ENCODE measurements at regions not wholly inside any gene's neighbourhood (a gene's known extent, or its start where the extent isn't known, plus 50 kb on each side); places are given as distances from the start of the nearest gene placed in this dataset.
A peak's percentile ranks its signal among the peaks of the same experiment; 100 is the strongest.

- DNase-seq, result no peak
Measured at GRCh38 chr21:35635261-35635660, 425.1 kb downstream of the SETD4 start.

- no peak for DNase-seq
Measured at GRCh38 chr21:35633501-35633900, 426.8 kb downstream of the SETD4 start.

- DNase-seq, result no peak
Measured at GRCh38 chr21:35632711-35633110, 427.6 kb downstream of the SETD4 start.

- DNase-seq, result no peak
Measured at GRCh38 chr21:35628316-35628715, 432.0 kb downstream of the SETD4 start.

GRCh38 chr21:35627462-35627861 lies 432.9 kb downstream of the SETD4 start:
- no peak for DNase-seq

- DNase-seq, result no peak
Measured at GRCh38 chr21:35625576-35625975, 434.8 kb downstream of the SETD4 start.

- DNase-seq, result no peak
Measured at GRCh38 chr21:35624901-35625300, 435.4 kb downstream of the SETD4 start.

- no peak for DNase-seq
Measured at GRCh38 chr21:35622612-35623011, 437.7 kb downstream of the SETD4 start.

GRCh38 chr21:35619184-35619583 lies 441.1 kb downstream of the SETD4 start:
- DNase-seq, result no peak

- no peak for DNase-seq
Measured at GRCh38 chr21:35617491-35617890, 442.8 kb downstream of the SETD4 start.

- peak; percentile 33 to 55 for DNase-seq
Measured at GRCh38 chr21:35616090-35616489, 444.2 kb downstream of the SETD4 start.

- peak; percentile 22 to 44 for DNase-seq
Measured at GRCh38 chr21:35615325-35615724, 445.0 kb downstream of the SETD4 start.

GRCh38 chr21:35614396-35614921 lies 445.9 kb downstream of the SETD4 start:
- DNase-seq, result no peak

GRCh38 chr21:35611708-35612132 lies 448.6 kb downstream of the SETD4 start:
- DNase-seq, result no peak

GRCh38 chr21:35609263-35609662 lies 451.1 kb downstream of the SETD4 start:
- DNase-seq, result no peak

GRCh38 chr21:35607406-35607805 lies 452.9 kb downstream of the SETD4 start:
- no peak for DNase-seq

- DNase-seq, result no peak
Measured at GRCh38 chr21:35606578-35606977, 453.7 kb downstream of the SETD4 start.

- DNase-seq, result peak; percentile 25 to 26
Measured at GRCh38 chr21:35606146-35606545, 454.2 kb downstream of the SETD4 start.

GRCh38 chr21:35603494-35603893 lies 456.8 kb downstream of the SETD4 start:
- no peak for DNase-seq

GRCh38 chr21:35602811-35603362 lies 457.4 kb downstream of the SETD4 start:
- no peak for DNase-seq

- DNase-seq, result no peak
Measured at GRCh38 chr21:35601211-35601610, 459.1 kb downstream of the SETD4 start.

- DNase-seq, result no peak
Measured at GRCh38 chr21:35599164-35599563, 461.2 kb downstream of the SETD4 start.

GRCh38 chr21:35597750-35598339 lies 462.5 kb downstream of the SETD4 start:
- no peak for DNase-seq

GRCh38 chr21:35594905-35595304 lies 465.4 kb downstream of the SETD4 start:
- DNase-seq, result no peak

GRCh38 chr21:35593000-35593502 lies 467.3 kb downstream of the SETD4 start:
- DNase-seq, result no peak

Data from inflammatory macrophage treated with lipopolysaccharide for 1 hour (primary cell).